GM19438 (cell line): ENCODE measurements at regions not wholly inside any gene's neighbourhood (a gene's known extent, or its start where the extent isn't known, plus 50 kb on each side); places are given as distances from the start of the nearest gene placed in this dataset.

ENCODE experiments used
- ATAC-seq: cut with Tn5 transposase; IDR thresholded peaks from one replicate; pipeline ENCODE4 v1.9.1; 2021; ENCODE audit warnings: low read depth; ENCODE audit not compliant: unreplicated experiment

DNA sequence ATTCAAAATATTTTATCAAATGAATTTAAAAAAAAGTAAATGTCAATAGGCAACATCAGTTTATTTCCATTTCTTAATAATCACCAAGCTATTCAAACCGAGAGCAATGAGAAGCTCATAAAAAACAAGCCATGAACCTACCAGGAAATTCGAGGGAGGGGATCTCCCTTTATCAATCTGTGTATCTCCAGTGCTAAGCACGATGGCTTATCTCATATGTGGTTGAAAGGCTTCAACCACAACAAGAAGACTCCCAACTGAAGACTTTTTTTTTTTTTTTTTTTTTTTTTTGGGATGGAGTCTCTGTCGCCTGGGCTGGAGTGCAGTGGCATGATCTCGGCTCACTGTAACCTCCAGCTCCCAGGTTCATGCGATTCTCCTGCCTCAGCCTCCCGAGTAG is 833.3 kb downstream of the USP25 start:
- ATAC-seq, result no peak

DNA sequence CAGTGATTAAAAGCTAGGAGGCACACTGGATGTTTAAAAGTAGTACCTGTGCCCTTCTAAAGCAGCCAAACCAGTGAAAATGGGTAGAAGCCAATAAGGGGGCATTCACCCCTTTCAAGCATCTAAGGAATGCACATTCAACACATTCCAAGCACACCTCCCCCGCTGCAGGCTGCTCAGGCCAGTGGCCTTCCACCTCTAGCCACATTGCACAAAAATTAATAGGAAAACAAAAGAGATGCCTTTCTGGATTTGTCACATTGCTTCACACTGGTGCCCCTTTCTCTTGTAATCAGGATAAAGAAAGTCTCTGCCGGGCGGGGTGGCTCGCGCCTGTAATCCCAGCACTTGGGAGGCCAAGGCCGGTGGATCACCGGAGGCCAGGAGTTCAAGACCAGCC is 834.0 kb downstream of the USP25 start:
- no peak for ATAC-seq

DNA sequence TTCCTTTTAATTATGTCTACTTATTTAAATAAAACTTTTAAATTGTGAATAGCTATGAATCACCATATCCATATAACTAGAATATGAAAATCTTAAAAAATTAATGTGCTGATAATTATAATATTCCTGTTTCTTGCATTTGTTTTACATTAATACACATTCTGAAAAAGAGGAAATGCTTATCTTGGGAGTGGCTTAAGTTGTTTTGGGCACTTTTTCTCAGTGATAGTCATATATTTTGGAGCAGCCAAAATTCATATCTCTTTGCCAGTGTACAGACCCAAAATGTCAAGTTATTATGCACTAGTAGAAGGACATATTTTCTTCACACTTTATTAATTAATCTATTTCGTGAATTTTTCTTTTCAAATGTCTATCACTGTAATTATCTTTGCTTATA is 838.5 kb downstream of the USP25 start:
- ATAC-seq, result no peak

DNA sequence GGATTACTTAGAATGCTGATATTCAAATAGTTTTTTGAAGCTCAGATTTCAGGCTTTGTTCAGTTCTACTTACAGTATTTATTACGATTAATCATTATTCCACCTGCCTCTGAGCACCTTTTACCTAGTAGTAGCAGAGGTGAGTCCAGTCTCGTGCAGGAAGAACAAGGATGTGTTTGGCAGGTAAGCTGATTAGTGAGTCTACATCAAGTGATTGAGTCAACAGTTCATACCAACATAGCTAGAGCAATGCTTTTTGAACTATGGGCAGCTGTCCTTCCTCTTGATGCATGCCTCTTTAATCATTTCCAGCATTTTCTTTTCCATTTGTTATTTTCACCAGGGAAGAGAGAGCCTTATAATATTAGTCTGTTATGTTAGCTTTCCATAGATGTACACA is 838.9 kb downstream of the USP25 start:
- ATAC-seq, result no peak

GRCh38 chr21:16569679-16570078 is 839.9 kb downstream of the USP25 start:
- ATAC-seq, result no peak

- ATAC-seq, result no peak
These were observed 840.4 kb downstream of the USP25 start for GRCh38 chr21:16570171-16570570.

DNA sequence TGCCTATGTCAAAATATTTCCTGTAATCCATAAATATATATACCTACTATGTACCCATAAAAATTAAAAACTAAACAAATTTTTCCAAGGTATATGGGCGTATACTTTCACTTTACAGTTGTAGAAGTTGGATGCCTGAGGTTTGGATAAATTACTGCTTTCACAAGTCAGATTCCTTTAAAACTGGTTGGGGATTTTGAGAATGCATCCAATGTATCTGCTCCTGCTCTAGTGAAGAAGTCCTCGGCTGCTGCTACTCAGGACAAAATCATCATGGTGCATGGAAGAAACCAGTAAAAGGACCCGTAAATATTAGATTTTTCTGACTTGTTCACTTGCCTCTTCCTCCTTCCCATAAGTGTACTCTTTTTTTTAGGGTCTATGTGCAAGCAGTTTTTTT is 841.1 kb downstream of the USP25 start:
- no peak for ATAC-seq

- no peak for ATAC-seq
These were observed 841.8 kb downstream of the USP25 start for GRCh38 chr21:16571594-16571993.

DNA sequence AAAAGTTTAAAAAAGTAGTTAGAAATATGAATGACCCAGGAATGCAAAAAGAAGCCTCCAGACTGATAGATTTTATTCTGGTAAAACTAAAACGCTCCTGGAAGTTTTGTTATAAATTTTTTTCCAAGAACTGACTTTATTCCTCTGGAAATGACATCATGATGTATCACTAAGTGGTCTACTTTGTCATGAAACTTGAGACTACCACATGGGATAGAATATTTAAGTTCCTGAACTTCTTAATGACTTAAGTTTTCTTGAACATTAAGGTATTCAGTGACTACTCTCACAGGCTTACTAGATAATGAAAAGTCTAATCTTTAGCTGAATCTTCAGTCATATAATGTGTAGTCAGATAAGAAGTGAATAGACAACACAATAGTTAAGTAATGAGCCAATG is 842.2 kb downstream of the USP25 start:
- no peak for ATAC-seq

DNA sequence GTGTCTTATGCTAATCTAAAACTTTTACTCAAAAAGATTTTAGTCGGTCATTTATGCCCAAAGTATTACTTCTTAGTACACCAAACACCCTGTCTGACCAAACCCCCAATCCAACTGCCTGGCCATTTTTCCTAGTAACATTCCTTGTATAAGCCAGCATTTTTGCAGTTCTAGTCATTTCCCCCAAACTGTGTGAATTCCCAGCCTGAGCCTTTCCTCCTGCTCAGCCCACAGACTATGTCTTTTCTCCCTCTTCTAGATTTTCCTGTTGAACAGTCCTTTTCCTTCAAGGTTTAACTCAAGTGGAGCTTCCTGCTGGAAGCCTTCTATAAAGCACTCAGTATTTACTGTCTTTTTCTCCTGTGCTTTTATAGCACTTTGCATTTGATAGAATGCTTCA is 843.8 kb downstream of the USP25 start:
- ATAC-seq, result no peak

DNA sequence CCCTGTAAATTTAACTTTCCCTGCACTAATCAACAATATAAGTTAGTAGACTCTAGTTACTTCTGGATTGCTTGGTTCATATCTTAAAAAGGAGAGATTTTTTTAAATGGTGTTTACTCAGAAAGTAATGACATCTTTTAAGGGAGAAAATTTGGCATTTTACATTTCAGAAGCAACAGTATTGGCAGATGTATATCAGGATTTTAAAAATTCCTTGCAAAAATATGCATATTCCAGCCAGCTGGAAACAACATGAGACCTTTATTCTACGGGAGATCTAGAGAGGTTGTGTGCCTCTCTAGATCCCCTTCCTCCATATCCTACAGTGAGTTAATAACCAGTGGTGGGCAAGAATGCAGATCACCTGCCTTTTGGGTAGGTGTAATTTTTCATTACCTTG is 848.2 kb downstream of the USP25 start:
- ATAC-seq, result no peak

GRCh38 chr21:16578912-16579311 is 849.1 kb downstream of the USP25 start:
- no peak for ATAC-seq

DNA sequence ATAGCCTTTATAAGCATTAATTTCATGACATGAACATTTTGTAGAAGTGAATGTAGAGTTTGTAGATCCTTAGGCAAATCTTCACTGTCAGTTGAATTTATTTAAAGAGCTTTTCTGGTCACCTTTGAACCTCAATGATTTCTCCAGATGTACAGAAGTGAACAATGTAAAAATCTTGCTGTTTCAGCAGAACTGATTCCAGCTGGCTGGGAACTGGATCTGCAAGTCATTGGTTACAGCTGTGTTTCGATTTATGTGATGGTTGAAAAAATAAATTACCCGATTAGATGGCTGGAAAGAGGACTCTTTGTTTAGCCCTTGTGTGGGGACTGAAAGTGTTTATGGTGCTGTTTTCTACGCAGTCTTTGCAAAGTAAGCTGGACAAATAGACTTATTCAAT is 849.8 kb downstream of the USP25 start:
- ATAC-seq, result no peak

DNA sequence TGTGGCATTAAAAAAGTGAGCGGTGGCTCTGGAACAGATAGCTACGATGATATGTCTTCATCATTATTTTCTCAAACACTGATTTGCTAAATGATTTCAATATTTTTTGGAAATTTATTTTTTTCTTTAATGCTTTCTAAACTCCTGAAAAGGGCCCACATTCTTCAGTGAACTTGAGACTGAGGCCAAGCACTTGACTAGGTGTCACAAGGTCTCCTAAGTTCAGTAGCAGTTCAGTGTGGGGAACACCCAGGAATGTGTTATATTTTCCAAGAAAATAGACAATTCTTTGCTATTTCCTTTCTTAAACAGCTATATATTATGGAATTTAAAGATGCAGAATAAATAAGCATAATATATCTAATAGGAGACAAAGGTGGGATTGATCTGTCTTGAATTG is 850.9 kb downstream of the USP25 start:
- no peak for ATAC-seq

GRCh38 chr21:16583556-16583955 is 853.8 kb downstream of the USP25 start:
- no peak for ATAC-seq

DNA sequence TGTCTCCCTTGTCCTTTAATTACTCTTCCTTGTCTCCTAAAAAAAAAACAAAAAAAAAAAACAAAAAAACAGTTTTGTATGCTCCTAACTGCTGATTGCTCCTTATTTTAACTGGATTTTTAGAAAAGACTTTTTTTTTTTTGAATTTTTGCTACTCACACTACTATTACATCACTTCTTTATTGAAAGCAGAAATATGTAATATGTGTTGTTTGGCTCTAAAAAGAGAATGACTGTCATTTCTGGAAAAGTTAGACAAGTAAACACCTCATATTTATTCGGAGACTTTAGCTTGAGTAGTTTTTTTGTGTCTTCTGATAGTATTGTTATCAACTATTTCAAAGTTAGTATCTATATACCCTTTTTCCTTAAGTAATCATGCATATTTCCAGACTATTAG is 855.0 kb downstream of the USP25 start:
- ATAC-seq, result no peak

DNA sequence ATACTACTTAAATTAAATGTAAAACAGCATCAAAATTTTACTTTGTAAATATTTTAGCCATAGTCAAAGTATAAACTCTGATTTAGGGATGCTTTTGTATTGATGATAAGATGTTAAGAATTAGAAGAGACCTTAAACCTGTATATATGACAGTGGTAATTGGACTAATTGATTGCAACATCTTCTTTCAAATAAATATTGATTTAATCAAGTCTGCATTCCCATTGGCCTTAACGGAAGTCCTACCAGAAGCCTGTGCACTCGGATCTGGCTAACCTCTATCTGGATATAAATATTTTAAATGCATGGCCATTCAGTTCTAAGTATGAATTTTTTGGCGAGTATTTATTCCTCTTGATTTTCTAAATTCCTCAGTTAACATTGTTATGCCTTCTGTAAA is 856.1 kb downstream of the USP25 start:
- no peak for ATAC-seq

- ATAC-seq, result no peak
These were observed 857.4 kb downstream of the USP25 start for GRCh38 chr21:16587141-16587581.

GRCh38 chr21:16587681-16588375 is 858.0 kb downstream of the USP25 start:
- ATAC-seq, result no peak

DNA sequence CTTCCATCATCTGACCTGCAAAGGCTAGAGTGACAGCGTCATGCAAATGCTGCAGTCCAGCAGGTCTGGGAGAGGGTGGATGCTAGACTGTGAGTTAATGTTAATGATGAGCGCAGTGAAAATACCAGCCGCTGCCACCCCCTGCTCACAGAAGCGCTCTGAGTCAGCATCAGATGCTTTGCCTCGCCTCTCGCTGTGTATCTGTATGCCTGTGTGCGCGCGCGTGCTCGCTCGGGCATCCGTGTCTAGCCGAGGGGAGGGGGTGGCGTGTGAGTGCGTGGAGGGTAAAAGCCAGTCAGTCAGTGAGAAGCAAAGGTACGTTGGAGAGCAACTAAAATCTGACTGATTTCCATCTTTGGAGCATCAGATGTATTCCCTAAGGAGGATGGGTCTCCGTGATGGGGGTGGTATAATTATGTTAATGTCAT is 858.7 kb downstream of the USP25 start:
- ATAC-seq, result no peak

GRCh38 chr21:16589006-16589898 is 859.5 kb downstream of the USP25 start:
- no peak for ATAC-seq

- no peak for ATAC-seq
These were observed 860.4 kb downstream of the USP25 start for GRCh38 chr21:16590186-16590585.
